Stimulated activated naive CD8-positive, alpha-beta T cell treated with anti-CD3 and anti-CD28 coated beads, Interleukin-15, amount 100 ng/mL, for 72 hours (primary cell): ENCODE measurements at regions not wholly inside any gene's neighbourhood (a gene's known extent, or its start where the extent isn't known, plus 50 kb on each side); places are given as distances from the start of the nearest gene placed in this dataset.
A peak's percentile ranks its signal among the peaks of the same experiment; 100 is the strongest.
"Not testable (repeated sequence)": the region's sequence is repeated elsewhere in the genome, so short reads cannot be mapped to it uniquely, and the experiment has no call there.

Experiments used
- ATAC-seq: fragments of 150-1000 bp; cut with Tn5 transposase; 2 replicates; pipeline ENCODE4 v1.10.0; 2021; ENCODE audit warnings: mild to moderate bottlenecking, moderate library complexity
- DNase-seq, 2 donors: peaks; one replicate each; pipeline ENCODE4 v3.0.0; 2021 to 2022
- H3K27ac Mint-ChIP-seq, 2 donors: one replicate each; pipeline ENCODE4 v1.8.0; 2022; ENCODE audit warnings: mild to moderate bottlenecking in 2 of 2, mixed read lengths in 2 of 2, moderate library complexity in 2 of 2
- H3K27me3 Mint-ChIP-seq: one replicate; pipeline ENCODE4 v1.8.0; 2022; ENCODE audit warnings: mixed read lengths
- H3K4me1 Mint-ChIP-seq: one replicate; pipeline ENCODE4 v1.8.0; 2022; ENCODE audit warnings: mild to moderate bottlenecking, mixed read lengths
- H3K4me3 Mint-ChIP-seq, 2 donors: one replicate each; pipeline ENCODE4 v1.8.0; 2022; ENCODE audit warnings: mild to moderate bottlenecking in 2 of 2, mixed read lengths in 2 of 2, moderate library complexity in 1 of 2
- H3K9me3 Mint-ChIP-seq, 2 donors: one replicate each; pipeline ENCODE4 v1.8.0; 2022; ENCODE audit warnings: mixed read lengths in 2 of 2

- Mint-ChIP-seq H3K4me3 (no peak overlapping the region), H3K9me3 (peaks cover 0 to 8% of the 10 kb centered on the region in 2 donors), H3K27ac (peak overlapping the region in 1 of 2 donors; percentile 15), H3K4me1 (no peaks in the 10 kb centered on the region), H3K27me3 (no peaks in the 10 kb centered on the region)
- no peak for DNase-seq
- ATAC-seq = no peak
Measured at GRCh38 chr2:239801404-239802184, 223.5 kb downstream of the NDUFA10 start.

- H3K27me3 Mint-ChIP-seq = no peaks in the 10 kb centered on the region
- H3K27ac Mint-ChIP-seq = no peak overlapping the region
Measured at GRCh38 chr2:239800785-239801386, 224.3 kb downstream of the NDUFA10 start.

GRCh38 chr2:239797316-239797715 lies 227.8 kb downstream of the NDUFA10 start:
- Mint-ChIP-seq H3K4me3 (no peak overlapping the region), H3K27me3 (no peaks in the 10 kb centered on the region), H3K27ac (no peak overlapping the region), H3K4me1 (no peaks in the 10 kb centered on the region), H3K9me3 (peaks cover 0 to 8% of the 10 kb centered on the region in 2 donors)
- no peak for ATAC-seq
- DNase-seq = no peak

More at GRCh38 chr2:239800785-239801386, 224.3 kb downstream of the NDUFA10 start:
- ATAC-seq = no peak
- H3K4me1 Mint-ChIP-seq = no peaks in the 10 kb centered on the region
- no peak overlapping the region for H3K4me3 Mint-ChIP-seq
- DNase-seq = no peak
- peaks cover 0 to 8% of the 10 kb centered on the region in 2 donors for H3K9me3 Mint-ChIP-seq

DNA sequence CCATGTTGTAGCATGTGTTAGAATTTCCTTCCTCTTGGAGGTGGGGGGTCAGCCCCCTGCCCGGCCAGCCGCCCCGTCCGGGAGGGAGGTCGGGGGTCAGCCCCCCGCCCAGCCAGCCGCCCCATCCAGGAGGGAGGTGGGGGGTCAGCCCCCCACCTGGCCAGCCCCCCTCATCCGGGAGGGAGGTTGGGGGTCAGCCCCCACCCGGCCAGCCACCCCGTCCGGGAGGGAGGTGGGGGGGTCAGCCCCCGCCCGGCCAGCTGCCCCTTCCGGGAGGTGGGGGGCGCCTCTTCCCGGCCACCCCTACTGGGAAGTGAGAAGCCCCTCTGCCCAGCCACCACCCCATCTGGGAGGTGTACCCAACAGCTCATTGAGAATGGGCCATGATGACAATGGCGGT lies 229.4 kb downstream of the NDUFA10 start:
- H3K27ac Mint-ChIP-seq, H3K27me3 Mint-ChIP-seq, H3K4me3 Mint-ChIP-seq, H3K4me1 Mint-ChIP-seq, ATAC-seq, DNase-seq, H3K9me3 Mint-ChIP-seq: not testable (repeated sequence)

- no peaks in the 10 kb centered on the region for H3K4me1 Mint-ChIP-seq
Measured at GRCh38 chr2:239793836-239794235, 231.3 kb downstream of the NDUFA10 start.

DNA sequence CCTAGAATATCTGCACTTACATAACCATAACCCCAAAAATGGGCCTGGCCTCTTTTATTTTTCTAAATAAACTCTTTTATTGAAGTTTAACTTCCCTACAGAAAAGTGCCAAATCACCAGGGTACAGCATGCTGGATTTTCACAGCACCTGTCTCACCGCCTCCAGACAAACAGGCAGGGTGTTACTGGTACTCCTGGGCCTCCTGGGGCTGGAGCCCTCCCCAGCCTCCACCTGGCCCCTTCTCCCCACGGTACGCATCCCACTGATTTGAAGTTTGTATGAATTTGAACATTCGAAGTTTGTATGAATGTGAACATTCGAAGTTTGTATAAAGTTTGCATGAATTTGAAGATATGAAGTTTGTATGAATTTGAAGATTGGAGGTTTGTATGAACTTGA lies 232.1 kb downstream of the NDUFA10 start:
- Mint-ChIP-seq H3K9me3 (peaks cover 0 to 5% of the 10 kb centered on the region in 2 donors), H3K27ac (no peak overlapping the region)

More at GRCh38 chr2:239793836-239794235, 231.3 kb downstream of the NDUFA10 start:
- Mint-ChIP-seq H3K27me3 (no peaks in the 10 kb centered on the region), H3K27ac (no peak overlapping the region), H3K9me3 (peaks cover 0 to 5% of the 10 kb centered on the region in 2 donors), H3K4me3 (no peak overlapping the region)
- no peak for DNase-seq
- no peak for ATAC-seq

DNA sequence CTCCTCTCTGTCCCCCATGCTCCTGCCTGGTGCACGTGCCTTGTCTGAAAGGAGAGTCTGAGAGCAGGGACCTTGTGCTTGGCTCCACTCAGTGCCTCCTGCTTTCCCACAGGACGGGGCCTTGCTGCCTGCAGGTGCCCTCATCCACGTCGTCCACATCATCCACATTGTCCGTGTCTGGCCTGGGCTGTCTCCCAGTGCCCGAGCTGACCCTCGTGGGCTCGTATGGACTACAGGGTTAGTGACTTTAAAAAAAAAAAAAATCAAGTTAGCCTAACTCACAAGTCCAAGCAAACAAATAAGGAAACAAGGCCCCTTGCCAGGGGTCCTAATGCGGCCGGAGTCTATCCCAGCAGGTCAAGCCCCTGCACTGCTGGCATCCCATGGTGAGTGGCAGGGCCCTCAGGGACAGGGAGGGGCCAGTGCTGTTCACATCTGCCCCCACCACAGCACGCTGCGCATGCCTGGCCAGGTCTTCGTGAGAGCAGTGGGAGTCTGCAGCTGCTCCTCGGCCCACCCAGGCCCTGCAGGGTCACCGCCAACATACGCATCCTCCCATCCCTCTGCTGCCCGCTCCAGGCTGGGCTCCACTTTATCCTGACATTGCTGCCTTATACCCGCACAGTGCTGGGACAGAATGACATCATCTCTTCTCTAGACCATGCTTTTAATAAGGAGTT lies 232.6 kb downstream of the NDUFA10 start:
- no peak for DNase-seq
- H3K4me1 Mint-ChIP-seq = no peaks in the 10 kb centered on the region
- H3K9me3 Mint-ChIP-seq = peaks cover 0 to 5% of the 10 kb centered on the region in 2 donors
- no peak overlapping the region for H3K4me3 Mint-ChIP-seq
- H3K27ac Mint-ChIP-seq = no peak overlapping the region
- H3K27me3 Mint-ChIP-seq = no peaks in the 10 kb centered on the region
- no peak for ATAC-seq

More for the DNA sequence above, 232.1 kb downstream of the NDUFA10 start:
- no peaks in the 10 kb centered on the region for H3K27me3 Mint-ChIP-seq
- no peak overlapping the region for H3K4me3 Mint-ChIP-seq
- no peaks in the 10 kb centered on the region for H3K4me1 Mint-ChIP-seq
- DNase-seq = no peak
- ATAC-seq = no peak

GRCh38 chr2:239791526-239792404 lies 233.4 kb downstream of the NDUFA10 start:
- DNase-seq = no peak
- H3K4me3 Mint-ChIP-seq = no peak overlapping the region
- no peaks in the 10 kb centered on the region for H3K27me3 Mint-ChIP-seq
- no peaks in the 10 kb centered on the region for H3K9me3 Mint-ChIP-seq
- ATAC-seq = no peak
- no peak overlapping the region for H3K27ac Mint-ChIP-seq
- H3K4me1 Mint-ChIP-seq = no peaks in the 10 kb centered on the region

- H3K9me3 Mint-ChIP-seq = peaks cover 4 to 8% of the 10 kb centered on the region in 2 donors
- no peaks in the 10 kb centered on the region for H3K27me3 Mint-ChIP-seq
- DNase-seq (no peak), ATAC-seq (no peak)
- H3K27ac Mint-ChIP-seq = no peak overlapping the region
- no peak overlapping the region for H3K4me3 Mint-ChIP-seq
- H3K4me1 Mint-ChIP-seq = no peaks in the 10 kb centered on the region
Measured at GRCh38 chr2:239790721-239791120, 234.4 kb downstream of the NDUFA10 start.

GRCh38 chr2:239790313-239790712 lies 234.8 kb downstream of the NDUFA10 start:
- ATAC-seq = no peak
- Mint-ChIP-seq H3K9me3 (peaks cover 5 to 12% of the 10 kb centered on the region in 2 donors), H3K27ac (no peak overlapping the region), H3K4me3 (no peak overlapping the region), H3K4me1 (no peaks in the 10 kb centered on the region), H3K27me3 (no peaks in the 10 kb centered on the region)
- DNase-seq = no peak

DNA sequence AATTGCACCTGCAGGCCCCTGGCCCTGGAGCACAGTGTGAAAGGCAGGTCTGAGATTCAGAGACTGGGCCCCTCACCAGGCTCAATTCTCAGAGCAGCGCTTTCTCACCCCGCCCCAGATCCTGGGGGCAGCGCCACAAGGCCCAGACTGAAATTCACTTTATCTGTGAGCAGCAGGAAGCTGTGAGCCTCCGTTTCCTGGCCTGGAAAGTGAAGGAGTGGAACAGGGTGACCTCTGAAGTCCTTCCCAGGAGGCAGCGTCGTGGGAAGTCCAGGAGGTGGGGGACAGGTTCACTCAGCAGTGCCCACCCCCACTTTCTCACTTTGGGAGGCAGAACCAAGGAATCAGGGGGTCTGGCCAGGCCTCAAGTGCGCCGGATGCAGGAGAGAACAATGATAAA lies 235.4 kb downstream of the NDUFA10 start:
- ATAC-seq = no peak
- Mint-ChIP-seq H3K4me3 (no peak overlapping the region), H3K27ac (no peak overlapping the region), H3K9me3 (peaks cover 9 to 18% of the 10 kb centered on the region in 2 donors), H3K27me3 (peaks cover 6% of the 10 kb centered on the region), H3K4me1 (no peaks in the 10 kb centered on the region)
- DNase-seq = no peak

DNA sequence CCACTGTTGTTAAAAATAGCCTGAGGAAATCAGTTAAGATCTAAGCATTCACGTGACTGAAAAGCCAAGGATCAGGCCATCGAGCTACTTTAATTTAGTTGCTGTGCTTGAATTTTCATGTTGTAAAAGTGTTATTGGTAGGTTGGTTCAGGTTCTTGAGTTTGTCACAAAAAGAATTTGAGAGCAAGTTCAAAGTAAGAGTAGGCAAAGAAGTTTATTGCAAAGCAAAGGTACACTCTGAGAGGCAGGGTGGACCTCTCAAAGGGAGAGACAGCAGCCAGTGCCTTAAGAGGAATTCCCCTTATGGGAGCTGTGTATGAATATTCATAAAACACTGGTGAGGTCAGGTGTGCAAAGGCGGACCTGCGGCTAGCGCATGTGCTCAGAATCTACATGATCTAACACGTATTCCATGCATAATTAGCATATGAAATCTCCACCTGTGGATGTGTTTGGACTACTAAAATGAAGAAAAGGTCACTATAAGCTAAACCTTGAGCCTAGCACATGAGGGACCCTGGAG lies 236.5 kb downstream of the NDUFA10 start:
- H3K9me3 Mint-ChIP-seq = peaks cover 9 to 20% of the 10 kb centered on the region in 2 donors

DNA sequence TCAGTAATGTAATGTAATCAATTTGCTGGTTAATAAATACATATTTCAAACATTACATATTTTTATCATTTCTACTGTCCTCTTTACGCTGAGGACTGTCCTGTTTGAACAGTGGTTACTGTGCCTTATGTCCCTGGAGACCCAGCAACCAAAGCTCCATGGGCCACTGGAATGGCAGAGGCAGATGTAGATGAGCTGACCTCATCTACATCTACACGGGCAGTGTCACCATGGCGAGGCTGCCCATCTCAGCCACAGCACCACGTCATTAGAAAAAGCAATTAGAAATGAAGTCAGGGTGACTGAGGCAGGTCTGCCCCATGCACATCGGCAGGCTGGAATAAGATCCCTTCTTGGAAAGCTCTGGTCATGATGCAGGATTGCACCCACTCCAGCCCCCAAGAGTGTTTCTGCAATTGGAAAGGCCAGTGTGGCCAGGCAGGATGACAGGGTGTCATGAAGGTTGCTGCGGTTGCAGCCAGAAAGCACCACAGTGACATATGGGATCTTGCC lies 237.5 kb downstream of the NDUFA10 start:
- Mint-ChIP-seq H3K27ac (no peak overlapping the region), H3K4me1 (no peaks in the 10 kb centered on the region), H3K27me3 (peaks cover 21% of the 10 kb centered on the region), H3K4me3 (no peak overlapping the region), H3K9me3 (peaks cover 9 to 20% of the 10 kb centered on the region in 2 donors)
- ATAC-seq (no peak), DNase-seq (no peak)

More for the DNA sequence above, 236.5 kb downstream of the NDUFA10 start:
- DNase-seq (no peak), ATAC-seq (no peak)
- Mint-ChIP-seq H3K27me3 (peaks cover 11% of the 10 kb centered on the region), H3K4me3 (no peak overlapping the region), H3K4me1 (no peaks in the 10 kb centered on the region), H3K27ac (no peak overlapping the region)

- no peak overlapping the region for H3K27ac Mint-ChIP-seq
- no peak for DNase-seq
- H3K9me3 Mint-ChIP-seq = peaks cover 9 to 20% of the 10 kb centered on the region in 2 donors
- ATAC-seq = no peak
- peaks cover 21% of the 10 kb centered on the region for H3K27me3 Mint-ChIP-seq
- no peak overlapping the region for H3K4me3 Mint-ChIP-seq
- no peaks in the 10 kb centered on the region for H3K4me1 Mint-ChIP-seq
Measured at GRCh38 chr2:239786791-239787190, 238.4 kb downstream of the NDUFA10 start.

DNA sequence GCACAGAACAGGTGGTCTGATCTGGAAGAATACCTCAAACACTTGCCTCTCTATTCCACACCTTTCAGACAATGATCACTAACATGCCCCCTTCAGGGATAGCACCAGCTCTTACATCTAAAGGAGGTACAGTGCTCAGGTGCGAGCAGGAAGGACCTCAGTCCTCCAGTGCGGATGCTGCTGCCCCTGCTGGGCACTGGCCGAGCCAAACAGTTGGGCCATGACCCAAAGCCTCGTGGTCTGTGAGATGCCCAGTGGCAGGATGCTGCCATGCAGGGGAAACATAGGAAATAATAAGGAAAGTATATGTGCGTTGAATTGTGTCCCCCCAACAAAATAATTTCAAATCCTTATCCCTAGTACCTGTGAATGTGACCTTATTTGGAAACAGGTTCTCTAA lies 243.7 kb downstream of the NDUFA10 start:
- H3K4me3 Mint-ChIP-seq = no peak overlapping the region
- ATAC-seq (no peak), DNase-seq (no peak)
- no peak overlapping the region for H3K27ac Mint-ChIP-seq
- peaks cover 28% of the 10 kb centered on the region for H3K27me3 Mint-ChIP-seq
- no peaks in the 10 kb centered on the region for H3K4me1 Mint-ChIP-seq
- H3K9me3 Mint-ChIP-seq = peaks cover 9 to 19% of the 10 kb centered on the region in 2 donors
